ENCODE measurements at regions not wholly inside any gene's neighbourhood (a gene's known extent, or its start where the extent isn't known, plus 50 kb on each side); places are given as distances from the start of the nearest gene placed in this dataset.
"Not testable (repeated sequence)": the region's sequence is repeated elsewhere in the genome, so short reads cannot be mapped to it uniquely, and the experiment has no call there.

DNA sequence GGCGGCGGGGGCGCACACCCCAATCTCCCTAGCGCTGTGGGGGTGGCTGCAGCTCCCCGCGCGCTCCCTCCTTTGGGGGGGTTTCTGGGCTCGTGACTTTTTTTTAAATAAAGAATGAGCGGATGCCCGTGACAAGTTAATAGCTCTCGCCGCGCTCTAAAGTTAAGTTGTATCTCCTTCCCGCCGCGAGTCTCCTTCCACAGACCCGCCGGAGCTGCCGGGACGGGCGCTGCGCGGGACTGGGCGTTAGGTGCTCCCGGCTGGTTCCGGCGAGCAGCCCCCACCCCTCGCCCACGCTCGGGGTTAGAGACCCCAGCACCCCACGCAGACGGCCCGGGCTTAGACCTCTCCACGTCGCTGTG lies 82.6 kb upstream of the HMGA2 start:
- peak; percentile 6 for DNase-seq

DNA sequence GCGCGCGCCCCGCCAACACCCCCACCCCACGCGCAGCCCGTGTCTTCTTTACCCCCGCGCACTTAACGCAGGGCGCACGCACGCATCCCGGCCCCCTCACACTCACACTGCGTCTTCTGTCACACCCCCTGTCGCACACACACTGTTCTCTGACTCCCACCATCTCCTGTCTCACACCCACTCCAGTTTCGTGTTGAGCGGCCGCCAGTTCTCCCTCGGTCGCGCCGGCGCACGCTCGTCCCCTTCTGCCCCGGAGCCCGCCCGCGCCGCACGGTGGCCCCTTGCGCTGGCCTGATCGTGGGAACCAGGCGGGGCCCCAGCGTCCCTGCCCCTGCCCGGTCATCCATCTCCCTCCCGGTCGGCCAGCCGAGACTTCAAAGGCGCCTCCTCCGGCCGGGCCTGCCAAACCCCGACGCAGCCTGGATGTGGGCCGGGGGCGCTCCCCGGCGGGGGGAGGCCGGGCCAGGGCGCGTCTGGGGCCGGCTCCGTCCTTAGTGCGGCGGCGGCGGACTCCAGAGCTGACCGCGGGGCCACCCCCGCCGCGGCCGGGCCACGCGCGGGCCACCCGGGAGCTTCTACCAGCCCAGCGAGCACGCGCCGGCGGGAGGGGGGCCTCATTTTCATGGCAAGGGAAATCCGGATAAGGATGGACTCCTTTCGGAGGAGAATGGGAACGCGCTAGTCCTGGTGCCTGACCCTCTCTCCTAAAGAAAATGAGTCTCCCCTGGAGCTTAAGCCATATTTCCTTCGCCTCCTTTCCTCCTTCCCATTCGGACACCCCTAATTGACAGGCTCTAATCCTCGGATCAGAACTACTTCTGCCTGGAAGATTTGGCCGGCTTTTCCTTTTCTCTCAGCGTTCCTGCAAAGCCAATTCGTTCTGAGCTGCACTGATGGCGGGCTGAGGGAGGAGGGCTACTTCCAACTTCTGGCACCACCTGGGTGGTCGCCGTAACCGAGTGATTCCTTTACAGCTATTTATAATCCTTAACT lies 82.0 kb upstream of the HMGA2 start:
- DNase-seq, result peak; percentile 6

DNA sequence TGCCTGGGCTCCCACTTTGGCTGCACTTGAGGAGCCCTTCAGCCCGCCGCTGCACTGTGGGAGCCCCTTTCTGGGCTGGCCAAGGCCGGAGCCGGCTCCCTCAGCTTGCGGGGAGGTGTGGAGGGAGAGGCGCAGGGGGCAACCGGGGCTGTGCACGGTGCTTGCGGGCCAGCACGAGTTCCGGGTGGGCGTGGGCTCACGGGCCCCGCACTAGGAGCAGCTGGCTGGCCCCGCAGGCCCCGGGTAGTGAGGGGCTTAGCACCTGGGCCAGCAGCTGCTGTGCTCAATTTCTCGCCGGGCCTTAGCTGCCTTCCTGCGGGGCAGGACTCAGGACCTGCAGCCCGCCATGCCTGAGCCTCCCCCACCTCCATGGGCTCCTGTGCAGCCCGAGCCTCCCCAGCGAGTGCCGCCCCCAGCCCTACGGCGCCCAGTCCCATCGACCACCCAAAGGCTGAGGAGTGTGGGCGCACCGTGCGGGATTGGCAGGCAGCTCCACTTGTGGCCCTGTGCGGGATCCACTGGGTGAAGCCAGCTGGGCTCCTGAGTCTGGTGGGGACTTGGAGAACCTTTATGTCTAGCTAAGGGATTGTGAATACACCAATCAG lies 79.9 kb upstream of the HMGA2 start:
- DNase-seq, result not testable (repeated sequence)

DNA sequence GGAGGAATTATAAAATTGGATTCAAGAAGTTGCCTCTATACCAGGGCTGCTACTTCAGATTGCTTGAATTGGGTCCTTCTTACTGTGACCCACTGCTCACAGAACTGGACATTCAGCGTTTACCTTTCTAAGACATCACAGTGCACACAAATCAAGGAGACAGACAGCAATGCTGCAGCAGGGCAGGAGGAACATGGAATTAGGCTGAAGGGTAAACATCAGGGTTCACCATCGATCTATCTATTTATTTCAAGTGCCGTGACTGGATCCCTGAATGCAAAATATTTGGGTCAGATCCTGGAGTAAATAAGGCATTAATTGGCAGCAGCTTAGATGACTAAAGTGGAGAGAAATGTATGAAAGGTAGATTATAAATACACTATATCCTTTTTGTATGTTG lies 76.9 kb upstream of the HMGA2 start:
- DNase-seq, result no peak

DNA sequence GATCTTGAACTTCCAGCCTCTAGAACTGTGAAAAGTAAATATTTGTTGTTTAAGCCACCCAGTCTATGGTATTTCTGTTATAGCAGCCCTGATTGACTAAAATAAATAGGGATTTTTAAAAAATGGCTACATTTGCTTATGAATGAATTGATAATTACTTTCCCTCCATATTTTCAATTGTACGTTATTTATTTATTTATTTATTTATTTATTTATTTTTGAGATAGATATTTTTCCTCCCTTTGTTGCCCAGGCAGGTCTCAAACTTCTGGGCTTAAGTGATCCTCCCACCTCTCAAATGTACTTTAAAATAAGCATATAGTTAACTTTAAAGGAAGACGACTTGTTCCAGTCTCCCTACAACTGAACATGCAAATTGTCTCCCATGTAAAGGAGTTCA lies 76.0 kb upstream of the HMGA2 start:
- DNase-seq, result no peak

DNA sequence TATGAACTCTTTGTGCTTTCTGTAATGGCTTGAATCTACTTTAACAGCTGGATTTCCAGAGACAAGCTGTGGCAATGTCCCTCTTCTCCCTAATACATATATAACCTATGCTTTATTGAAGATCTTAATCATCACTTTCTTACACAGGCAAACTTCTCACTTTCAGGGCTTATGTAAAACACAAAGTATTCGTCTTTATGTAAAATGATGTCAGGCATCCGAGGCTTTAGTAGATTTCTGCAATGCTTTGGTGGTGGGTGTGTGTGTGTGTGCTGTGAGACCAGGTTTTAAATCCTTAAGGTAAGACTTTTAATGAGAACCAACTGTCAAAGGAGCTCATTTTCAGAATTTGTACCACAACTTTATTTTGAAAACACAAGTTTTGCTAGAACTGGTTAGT lies 70.0 kb upstream of the HMGA2 start:
- no peak for DNase-seq

DNA sequence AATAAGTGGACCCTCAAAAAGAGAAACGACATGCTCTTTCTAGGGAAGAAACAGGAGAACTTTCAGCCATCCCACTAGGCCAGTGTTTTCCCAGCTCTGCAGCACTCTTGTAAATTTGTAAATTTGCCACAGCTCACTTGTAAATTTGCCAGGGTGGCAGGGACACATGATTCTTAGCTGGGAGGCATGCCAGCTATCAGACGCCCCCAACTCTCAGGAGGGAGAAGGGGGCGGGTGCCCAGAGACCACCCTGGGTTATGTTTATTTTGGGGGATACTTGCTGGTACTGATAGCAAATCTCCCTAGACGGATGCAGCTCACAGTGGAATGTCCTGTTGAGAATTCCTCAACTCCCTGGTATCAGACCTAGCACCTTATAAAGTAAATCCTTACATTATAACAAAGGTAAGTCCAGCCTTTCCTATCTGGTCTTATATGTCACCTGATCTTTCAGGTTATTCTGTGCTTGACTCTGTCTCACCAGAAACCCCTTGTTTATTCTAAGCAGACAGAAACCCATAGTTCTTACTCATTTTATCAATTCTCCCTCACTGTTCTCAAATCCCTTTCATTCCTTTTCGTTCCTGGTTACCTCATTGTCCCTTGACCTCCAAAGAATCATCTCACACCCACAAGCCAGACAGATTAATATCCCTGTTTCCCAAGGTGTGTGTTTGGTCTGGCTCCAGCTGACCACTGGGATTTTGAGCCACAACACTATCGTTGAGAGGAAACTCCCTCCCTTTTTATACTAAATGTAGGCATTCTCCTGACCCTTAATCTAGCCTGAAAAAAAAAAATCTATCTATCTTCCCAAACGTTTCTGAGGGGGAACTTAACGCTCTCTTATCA lies 69.3 kb upstream of the HMGA2 start:
- DNase-seq, result no peak

DNA sequence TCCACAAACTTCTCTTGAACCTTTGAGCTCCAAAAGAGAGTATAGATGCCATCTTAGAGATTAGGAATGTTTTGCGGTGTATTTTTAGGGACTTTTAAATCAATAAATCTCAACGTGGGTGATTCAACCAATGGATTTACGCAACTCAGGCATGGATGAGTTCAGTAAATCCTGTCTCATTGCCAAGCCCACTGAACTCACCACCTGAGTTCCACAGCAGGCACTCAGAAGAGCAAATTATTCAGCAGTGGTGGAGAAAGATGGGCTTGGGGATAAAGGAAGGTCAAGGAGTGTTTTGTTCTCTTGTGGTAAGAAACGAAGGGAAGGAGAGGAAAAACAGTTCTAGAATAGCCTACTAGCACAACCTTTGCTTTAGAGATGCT lies 68.7 kb upstream of the HMGA2 start:
- no peak for DNase-seq

DNA sequence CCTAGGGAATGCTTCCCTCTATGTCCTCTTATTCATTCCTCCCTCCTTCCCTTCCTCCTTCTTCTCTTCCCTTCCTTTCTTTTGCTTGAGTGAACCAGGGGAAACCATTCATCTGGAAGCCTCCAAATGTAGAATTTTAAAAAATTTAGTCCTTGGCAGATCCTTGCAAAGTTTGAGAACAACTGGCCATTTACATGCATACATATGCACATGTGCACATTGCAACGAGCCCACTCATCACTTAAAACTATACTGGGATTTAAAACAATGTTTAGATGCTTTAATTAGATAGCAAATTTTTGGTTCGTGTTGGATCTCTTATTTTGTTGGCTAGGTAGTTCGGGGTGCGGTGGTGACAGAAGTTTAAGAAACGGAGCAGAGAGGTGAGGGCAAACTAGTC lies 68.0 kb upstream of the HMGA2 start:
- DNase-seq, result no peak

DNA sequence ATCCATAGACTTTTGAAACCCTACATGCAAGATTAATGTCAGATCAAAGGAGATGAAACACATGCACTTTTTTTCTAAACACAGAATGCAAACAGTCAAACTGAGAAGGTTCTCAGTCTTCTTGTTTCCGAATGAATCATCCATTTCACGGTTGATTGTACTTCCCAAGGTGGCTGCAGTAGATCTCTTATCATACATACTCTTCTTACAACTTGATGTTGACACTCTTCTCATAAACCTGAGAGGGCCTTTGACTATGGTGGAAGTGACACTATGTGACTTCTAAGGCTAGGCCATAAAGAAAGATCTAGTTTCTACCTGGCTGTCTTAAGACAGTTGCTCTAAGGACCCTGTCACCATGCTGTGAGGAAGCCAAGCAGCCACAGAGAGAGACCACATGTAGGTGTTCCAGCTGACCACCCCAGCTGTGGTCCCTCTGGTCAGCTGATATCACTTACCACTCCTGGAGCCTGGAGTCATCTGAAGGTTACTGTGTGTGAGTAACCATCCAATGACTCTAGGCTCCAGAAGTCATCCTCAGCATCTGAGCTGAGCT lies 67.2 kb upstream of the HMGA2 start:
- no peak for DNase-seq

DNA sequence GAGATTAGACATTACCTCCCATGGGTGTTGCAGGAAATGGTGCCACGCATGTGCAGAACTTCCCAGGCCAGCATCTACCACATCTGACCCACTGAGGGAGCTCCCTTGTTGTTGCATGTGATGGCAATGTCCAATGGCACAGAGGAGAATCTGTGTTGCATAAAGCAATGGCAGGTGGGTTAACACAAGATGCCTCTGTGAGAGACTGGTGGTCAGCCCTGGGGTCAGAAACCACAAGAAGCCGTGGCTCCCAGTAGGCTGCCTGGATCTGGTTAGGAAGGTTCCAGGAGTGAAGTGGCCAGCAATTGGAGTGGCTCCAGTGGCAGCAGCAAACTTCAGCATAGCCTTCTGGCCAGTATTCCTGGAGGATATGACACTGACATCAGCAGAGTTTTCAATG lies 65.9 kb upstream of the HMGA2 start:
- no peak for DNase-seq

DNA sequence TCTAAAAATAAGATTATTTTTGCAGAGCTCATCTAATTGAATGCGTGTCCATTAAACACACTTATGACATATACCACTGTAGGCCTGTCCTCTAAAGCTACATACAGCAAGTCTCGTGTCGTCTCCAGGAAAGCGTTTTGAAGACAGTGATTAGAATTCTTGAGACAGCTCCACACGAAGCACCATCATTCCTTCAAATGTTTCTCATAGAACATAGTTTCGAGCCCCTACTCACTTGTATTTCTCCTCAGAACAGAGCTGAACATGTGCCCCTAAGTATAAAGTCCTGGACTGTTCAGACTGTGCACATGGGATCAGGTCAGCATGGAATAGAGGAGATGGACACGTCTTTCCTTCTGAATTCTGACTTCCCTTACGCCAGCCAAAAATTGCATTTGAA lies 64.5 kb upstream of the HMGA2 start:
- no peak for DNase-seq

DNA sequence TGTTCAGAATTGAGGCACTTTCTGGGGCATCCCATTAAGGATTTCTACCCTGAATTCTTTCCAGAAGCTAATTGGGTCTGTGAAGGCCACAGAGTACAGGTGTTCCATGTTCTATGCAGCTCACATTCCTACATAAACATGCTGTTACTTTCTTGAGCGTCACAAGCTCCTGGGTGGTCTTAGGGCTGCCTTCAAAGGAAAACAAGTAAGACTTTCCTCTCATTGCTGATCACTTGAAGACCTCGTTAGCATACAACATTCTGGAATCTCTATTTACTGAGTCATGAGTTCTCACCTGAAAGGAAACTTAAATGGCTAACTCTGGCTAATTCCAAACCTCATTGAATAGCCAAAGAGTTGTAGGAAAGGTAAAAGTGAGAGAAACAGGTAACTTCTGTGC lies 63.0 kb upstream of the HMGA2 start:
- no peak for DNase-seq

DNA sequence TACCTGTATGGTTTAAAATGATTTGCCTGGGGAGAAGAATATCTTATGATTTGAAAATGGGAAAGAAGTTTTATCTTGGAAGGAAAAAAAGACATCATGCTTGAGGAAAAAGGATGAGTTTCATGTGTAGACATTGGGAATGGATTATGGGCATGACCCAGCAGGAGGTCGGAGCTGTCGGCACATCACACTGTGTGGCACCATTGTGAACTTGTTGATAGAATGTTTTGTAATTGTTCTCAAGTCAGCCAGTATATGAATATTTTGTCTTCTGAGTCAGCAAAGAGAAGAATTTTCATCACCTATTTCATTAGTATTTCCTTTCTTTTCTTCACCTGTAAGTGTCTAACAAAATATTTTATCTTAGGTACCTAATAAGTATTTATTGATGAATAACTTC lies 60.0 kb upstream of the HMGA2 start:
- DNase-seq, result no peak

DNA sequence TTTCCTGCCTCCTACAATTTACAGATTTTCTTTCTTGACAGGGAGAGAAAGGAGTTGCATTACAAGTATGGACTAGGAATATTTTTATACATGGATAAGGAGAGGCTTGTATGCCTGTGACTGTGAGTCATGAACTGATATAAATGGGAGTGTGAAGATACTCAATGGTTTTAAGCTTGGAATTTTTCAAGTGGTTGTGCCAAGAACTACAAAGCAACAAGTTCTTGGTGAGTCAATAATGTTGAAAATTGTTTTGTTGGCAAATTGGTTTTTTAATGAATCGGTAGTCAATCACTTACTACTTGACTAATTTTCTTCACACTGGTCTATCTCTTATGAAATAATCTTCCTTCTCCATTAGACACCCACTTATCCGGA lies 58.9 kb upstream of the HMGA2 start:
- DNase-seq, result no peak

DNA sequence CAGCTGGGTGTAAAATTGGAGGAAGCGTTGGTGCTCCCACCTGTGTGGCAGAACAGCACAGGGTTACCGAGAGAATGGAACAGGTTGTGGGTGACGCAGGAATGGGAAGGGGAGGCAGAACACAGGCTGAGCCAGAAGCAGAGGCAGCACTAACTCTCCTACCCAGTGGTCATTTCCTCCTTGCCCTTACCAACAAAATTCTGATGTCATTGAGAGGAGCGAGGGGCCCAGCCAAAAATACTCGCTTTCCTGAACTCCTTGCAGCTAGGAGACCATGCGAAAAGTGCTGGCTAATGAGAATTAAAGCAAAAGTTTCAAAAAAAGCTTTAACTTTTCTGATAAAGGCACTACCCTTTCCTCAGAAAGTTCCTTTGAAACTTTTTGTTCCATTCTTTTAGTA lies 54.4 kb upstream of the HMGA2 start:
- no peak for DNase-seq

Data from inflammatory macrophage treated with lipopolysaccharide for 4 hours (primary cell).